ENCODE measurements at regions not wholly inside any gene's neighbourhood (a gene's known extent, or its start where the extent isn't known, plus 50 kb on each side); places are given as distances from the start of the nearest gene placed in this dataset.
"Not testable (repeated sequence)": the region's sequence is repeated elsewhere in the genome, so short reads cannot be mapped to it uniquely, and the experiment has no call there.

DNA sequence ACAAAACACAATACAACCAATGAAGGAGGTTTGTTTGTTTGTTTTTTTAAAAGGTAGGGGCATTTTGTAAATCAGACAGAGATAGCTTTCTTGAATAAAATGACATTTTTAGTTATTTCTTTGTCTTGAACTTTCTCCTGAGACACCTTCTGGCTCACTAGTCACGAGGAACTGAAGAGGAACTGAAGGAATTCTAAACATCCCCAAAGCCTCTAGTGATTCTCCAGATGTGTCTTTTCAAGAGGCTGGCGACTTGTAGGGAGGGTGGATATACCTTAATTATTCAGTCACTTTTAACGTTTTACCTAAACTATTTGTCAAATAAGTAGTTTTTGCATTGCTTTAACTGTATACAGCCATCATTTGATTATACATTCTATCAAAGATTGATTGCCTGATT lies 211.2 kb upstream of the LRIG3 start:
- DNase-seq, result no peak

DNA sequence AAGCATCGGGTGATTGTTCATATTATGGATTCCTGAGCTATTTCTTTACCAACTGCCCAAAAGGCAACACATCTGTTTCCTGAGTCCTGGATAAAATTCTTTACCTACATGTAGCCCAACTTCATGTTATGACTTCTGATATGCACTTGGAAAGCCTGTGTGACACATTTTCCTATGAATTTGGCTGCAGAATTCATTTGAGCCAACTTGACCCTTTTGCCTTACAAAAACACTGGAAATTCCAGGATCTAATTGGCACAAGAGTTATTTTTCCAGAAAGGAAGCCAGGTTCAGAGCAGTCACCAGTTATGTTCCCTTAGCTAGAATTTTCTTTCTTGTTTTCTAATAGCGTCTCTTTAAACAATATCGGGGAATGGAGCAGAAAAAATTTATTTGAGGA lies 202.5 kb upstream of the LRIG3 start:
- DNase-seq, result no peak

DNA sequence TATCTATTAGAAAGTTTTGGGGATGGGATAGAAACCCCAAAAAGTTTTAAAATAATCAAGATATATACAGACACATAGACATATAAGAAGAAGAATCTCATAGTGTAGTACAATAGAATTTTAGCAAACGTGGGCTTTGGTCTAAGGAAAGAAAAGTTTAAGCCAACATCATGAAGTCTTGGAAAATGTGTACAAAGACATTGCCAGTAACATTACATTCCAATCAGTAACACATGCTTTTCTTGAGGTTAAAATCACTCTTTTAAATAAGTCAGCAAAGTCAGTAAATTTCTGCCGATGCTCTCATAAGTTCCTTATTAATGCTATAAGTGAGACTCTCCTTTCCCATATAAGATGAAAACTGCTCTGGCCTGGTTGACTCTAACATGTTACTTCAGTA lies 201.1 kb upstream of the LRIG3 start:
- DNase-seq, result no peak

DNA sequence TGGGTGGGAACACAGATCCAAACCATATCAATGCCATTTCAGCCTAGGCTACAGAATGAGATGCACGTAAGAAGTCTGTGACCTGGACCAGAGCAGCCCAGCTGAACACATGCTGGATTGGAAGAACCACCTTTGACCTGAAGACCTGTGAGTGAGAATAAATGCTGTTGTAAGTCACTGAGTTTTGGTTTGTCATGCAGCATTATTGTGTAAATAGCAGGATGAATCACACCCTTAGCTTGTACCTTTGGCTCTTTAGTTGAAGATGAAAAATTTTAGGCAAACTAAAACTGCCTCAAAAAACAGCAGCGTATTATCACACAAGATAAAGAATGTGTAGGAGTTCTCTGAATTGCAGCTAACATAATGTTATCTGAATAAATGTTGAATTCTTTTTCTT lies 199.4 kb upstream of the LRIG3 start:
- no peak for DNase-seq

DNA sequence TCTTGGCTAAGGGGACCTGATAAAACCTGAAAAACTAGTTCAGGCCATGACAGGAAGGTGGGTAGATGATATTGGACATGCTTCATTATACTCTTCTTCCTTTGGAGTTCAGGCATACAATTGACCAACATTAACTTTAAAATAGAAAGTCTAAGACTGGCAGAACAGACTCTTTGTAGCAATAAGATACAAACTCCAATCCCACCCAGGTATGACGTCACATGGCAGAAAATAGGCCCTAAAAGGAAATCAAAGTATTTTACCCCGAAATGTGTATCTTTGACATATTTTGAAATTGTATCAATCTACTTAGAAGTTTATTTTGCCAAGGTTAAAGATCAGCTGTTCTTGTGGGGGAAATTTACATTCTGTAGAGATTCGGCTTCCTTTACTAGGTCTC lies 198.1 kb upstream of the LRIG3 start:
- DNase-seq, result no peak

DNA sequence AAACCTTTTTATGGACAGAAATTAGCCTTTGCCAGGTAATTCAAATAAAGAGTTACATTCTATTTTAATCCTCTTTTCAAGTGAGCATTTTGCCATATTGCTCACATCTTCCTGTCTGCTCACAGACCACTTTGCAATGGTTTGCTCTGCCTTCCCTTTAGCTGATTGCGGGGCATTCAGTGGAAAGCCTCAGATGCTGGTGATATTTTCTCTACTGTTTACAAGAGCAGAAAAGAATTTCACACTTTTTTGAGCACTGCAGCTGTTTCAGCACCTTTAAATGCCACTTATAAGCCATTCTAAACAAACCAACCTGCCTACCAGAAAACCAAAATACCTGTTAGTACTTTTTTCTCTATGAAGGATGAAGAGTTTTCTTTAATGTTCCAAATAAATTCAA lies 195.7 kb upstream of the LRIG3 start:
- no peak for DNase-seq

GRCh38 chr12:59115526-59115925 lies 195.2 kb upstream of the LRIG3 start:
- DNase-seq, result no peak

DNA sequence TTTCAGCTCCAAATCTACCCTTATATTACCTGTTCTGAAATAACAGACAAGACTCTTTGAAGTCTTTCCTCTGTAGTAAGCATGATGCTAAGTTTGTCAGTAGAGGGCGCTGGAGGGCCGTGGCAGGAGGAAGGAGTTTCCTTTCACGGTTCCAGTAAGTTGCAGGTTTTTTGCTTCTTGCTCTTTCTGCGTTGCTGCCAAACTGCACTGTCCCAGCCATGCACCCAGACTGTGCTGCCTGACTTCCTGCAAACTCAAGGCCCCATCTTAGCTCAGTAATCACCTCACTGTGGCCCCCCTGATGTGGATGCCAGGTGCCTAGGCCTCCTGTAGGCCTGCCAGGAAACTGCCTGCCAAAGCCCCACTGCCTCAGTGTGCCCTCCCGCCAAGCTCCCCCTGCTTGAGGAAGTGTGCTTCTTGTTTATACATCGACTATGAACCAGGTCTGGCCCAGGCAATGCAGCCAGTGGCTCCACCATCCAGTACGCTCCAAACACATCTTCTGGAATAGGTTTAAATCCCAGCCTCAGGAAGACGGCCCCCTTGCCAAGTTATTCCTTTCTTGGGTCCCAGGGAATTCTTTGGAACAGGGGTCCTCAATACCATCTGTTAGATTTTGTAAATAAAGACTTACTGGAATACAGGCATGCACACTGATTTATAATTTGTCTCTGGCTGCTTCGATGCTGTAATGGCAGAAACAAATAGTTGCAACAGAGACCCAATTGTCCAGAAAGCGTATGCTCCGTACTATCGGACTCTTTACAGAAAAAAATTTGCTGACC lies 193.7 kb upstream of the LRIG3 start:
- DNase-seq, result peak in 13 of 14 donors; percentile 1 to 66 (median 38)

DNA sequence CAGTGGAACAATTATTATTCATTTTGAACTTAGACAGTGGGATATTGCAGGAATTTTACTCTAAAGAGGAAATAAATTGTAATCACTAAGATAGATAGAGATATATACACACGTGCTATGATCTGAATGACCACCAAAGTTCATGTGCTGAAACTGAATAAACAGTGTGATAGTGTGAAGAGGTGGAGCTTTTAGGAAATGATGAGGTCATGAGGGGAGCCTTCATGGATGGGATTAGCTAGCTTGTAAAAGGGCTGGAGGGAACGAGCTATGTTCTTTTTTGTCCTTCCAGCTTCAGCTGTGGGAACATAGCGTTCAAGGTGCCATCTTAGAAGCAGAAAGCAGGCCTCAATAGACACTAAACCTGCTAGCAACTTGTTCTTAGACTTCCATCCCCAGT lies 191.5 kb upstream of the LRIG3 start:
- no peak for DNase-seq

DNA sequence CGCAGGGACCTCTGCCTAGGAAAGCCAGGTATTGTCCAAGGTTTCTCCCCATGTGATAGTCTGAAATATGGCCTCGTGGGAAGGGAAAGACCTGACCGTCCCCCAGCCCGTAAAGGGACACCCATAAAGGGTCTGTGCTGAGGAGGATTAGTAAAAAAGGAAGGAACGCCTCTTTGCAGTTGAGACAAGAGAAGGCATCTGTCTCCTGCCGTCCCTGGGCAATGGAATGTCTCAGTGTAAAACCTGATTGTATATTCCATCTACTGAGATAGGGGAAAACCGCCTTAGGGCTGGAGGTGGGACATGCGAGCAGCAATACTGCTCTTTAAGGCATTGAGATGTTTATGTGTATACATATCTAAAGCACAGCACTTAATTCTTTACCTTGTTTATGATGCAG lies 188.2 kb upstream of the LRIG3 start:
- DNase-seq, result not testable (repeated sequence)

DNA sequence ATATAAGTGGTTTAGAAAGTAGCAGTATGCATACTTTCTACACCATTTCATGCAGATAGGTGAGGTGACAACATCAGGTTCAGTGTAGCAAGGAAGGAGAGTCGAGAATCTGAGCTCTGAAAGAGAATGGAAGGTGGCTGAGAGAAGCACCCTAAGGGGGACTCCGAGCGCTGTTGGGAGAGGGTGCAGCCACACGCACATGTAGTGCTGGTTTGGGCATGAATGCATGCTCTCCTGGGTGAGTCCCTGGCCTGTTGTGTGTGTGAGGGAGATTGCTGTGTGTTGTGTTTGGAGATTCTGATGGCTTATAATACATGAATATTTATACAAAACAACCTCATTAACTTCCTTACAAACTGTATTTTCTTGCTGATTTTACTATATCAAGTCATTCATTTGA lies 180.3 kb upstream of the LRIG3 start:
- no peak for DNase-seq

- DNase-seq, result no peak
These were observed 177.6 kb upstream of the LRIG3 start for GRCh38 chr12:59097876-59098275.

- no peak for DNase-seq
These were observed 175.9 kb upstream of the LRIG3 start for GRCh38 chr12:59096246-59096645.

- no peak for DNase-seq
These were observed 172.9 kb upstream of the LRIG3 start for GRCh38 chr12:59093073-59093772.

- DNase-seq, result no peak
These were observed 168.4 kb upstream of the LRIG3 start for GRCh38 chr12:59088673-59089072.

GRCh38 chr12:59087691-59088090 lies 167.4 kb upstream of the LRIG3 start:
- DNase-seq, result no peak

DNA sequence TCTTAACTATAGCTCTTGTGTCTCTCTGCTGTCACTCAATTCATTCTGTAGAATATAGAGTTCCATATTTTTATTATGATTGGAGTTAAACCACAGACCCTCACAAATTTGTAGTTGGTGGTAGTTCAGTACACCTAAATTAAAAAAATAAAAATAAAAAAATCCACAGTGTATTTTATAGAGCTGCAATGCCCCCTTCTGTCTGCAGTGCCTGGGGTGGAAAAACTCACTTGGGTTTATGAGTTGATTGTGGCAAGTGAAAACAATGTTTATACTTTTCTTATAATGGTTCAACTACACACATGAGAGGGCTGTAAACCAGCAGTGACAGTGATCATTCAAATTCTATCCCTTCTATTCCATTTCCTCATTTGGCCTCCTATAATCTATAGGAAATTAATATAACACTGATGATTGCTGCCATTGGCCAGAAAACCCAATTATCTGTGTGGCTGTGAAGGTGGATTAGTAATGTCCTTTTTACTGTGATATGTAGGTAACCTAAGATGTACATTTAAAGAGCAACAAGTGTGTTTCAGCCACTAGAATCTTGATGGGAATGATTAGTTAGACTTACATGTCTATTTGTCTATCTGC lies 166.9 kb upstream of the LRIG3 start:
- DNase-seq, result no peak

DNA sequence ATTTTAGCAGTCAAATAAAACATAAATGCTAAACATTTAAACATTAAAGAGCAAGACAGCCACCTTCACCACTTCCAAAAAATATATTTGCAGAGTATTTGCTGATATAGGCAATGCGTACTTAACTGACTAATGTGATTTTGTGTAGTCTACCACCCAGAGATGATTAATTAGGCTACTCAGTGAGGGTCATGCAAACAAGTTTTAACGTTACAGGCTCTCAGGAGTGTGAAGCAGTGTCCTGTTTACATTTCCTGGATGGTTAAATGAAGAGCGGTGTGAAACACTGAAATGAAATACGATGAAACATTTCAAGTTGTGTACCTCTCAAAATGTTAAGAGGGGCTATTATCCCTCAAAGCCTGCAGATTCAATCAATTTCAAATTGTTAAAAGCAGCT lies 165.8 kb upstream of the LRIG3 start:
- DNase-seq, result no peak

- DNase-seq, result no peak
These were observed 165.4 kb upstream of the LRIG3 start for GRCh38 chr12:59085690-59086089.

GRCh38 chr12:59084511-59085375 lies 164.4 kb upstream of the LRIG3 start:
- no peak for DNase-seq

GRCh38 chr12:59082952-59083351 lies 162.6 kb upstream of the LRIG3 start:
- no peak for DNase-seq

DNA sequence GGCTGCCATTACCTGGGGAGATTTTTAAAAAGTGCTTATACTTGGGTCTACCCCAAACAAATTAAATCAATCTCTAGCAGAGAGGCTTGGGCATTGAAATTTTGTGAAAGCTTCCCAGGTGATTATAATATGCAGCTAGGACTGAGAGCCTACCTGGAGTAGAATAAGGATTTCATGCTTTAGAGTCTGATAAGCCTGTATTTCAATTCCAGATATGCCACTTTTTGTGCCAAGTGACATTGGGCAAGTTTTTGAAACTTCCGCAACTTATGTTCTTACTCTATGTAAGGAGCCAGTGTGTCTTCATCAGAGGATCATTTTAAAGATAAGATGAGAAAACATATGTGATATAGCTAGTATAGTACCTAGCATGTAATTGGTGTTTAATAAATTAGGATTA lies 159.8 kb upstream of the LRIG3 start:
- no peak for DNase-seq

GRCh38 chr12:59079472-59079871 lies 159.2 kb upstream of the LRIG3 start:
- DNase-seq, result no peak

All from C1 segment of cervical spinal cord (tissue), 14 donors.